HCT116 (cell line): ENCODE measurements at regions not wholly inside any gene's neighbourhood (a gene's known extent, or its start where the extent isn't known, plus 50 kb on each side); places are given as distances from the start of the nearest gene placed in this dataset.

ENCODE experiments used
- ATAC-seq: fragments of 200-7000 bp; cut with Tn5 transposase; 2 replicates; pipeline ENCODE4 v1.9.1; 2020; ENCODE audit warnings: mild to moderate bottlenecking, moderate library complexity
- BruUV-seq: library from RNA; stranded (reverse); fragments of 400-500 nt; replicated peaks from 2 replicates; lab custom pipeline; 2021; lab: Mats Ljungman, UMichigan
- CTCF ChIA-PET: fragments of 300-600 bp; sonication (Branson Sonifier 250); formaldehyde crosslinking; loops from one replicate; lab custom pipeline; 2021; ENCODE audit warnings: antibody characterized with exemption; lab: Charles Lee
- POLR2A ChIA-PET: fragments of 300-600, 350-600 bp; sonication (Branson Sonifier 250); formaldehyde crosslinking; loops from one replicate; lab custom pipeline; 2021; ENCODE audit warnings: antibody characterized with exemption; lab: Charles Lee
- RAD21 ChIA-PET, 2 experiments: fragments of 300-600 bp; sonication (Branson Sonifier 250); formaldehyde crosslinking; loops; one replicate each; lab custom pipeline; 2023; ENCODE audit warnings: low total read pairs in 2 of 2; ENCODE audit not compliant: uncharacterized antibody in 2 of 2, unreplicated experiment in 2 of 2, low non-redundant PET in 1 of 2; lab: Charles Lee
- DNase-seq: peaks from one replicate; pipeline ENCODE4 v3.0.0-alpha.2; 2010; ENCODE audit warnings: low read depth, low spot score
- H2AFZ ChIP-seq: fragments of 200-600 bp; shearing (Covaris generic), sonication (generic); 2 replicates; pipeline ENCODE4 v1.6.1; 2017; ENCODE audit warnings: low read depth, mixed run types, mixed read lengths, antibody characterized with exemption, low read length; ENCODE audit not compliant: poor library complexity, severe bottlenecking
- H3K27ac ChIP-seq: 2 replicates; pipeline ENCODE4 v1.5.1; 2012; ENCODE audit warnings: low read depth, low read length
- H3K27me3 ChIP-seq: fragments of 200-600 bp; sonication (generic); 2 replicates; pipeline ENCODE4 v1.6.1; 2016; ENCODE audit warnings: mixed run types, low read length, mixed read lengths; ENCODE audit not compliant: insufficient read depth
- H3K36me3 ChIP-seq, 2 experiments: fragments of 200-500 bp in 1 of 2; fragments of 200-600 bp in 1 of 2; sonication (Bioruptor generic) in 1 of 2; sonication (generic) in 1 of 2; 2 replicates each; pipeline versions ENCODE4 v1.5.1 to v1.6.1; 2014 to 2016; ENCODE audit warnings: low read length in 2 of 2, inconsistent platforms in 1 of 2, mixed read lengths in 1 of 2, mixed run types in 1 of 2; ENCODE audit not compliant: insufficient read depth in 2 of 2, control insufficient read depth in 1 of 2
- H3K4me1 ChIP-seq, 2 experiments: fragments of 200-600 bp in 1 of 2; sonication (generic) in 1 of 2; 2 replicates each; pipeline versions ENCODE4 v1.5.1 to v1.6.1; 2012 to 2017; ENCODE audit warnings: low read length in 2 of 2, inconsistent platforms in 1 of 2, mild to moderate bottlenecking in 1 of 2, mixed read lengths in 1 of 2, mixed run types in 1 of 2, moderate library complexity in 1 of 2; ENCODE audit not compliant: insufficient read depth in 2 of 2, control insufficient read depth in 1 of 2
- H3K4me2 ChIP-seq: fragments of 200-600 bp; sonication (generic); 2 replicates; pipeline ENCODE4 v1.6.1; 2017; ENCODE audit warnings: mixed run types, low read length, mixed read lengths
- H3K4me3 ChIP-seq, 2 experiments: fragments of 200-600 bp in 1 of 2; sonication (generic) in 1 of 2; replicated peaks in 1 of 2; 2 replicates each; pipeline ENCODE4 v1.5.1; 2011 to 2016; ENCODE audit warnings: low read length in 2 of 2, control low read depth in 1 of 2, low read depth in 1 of 2, mild to moderate bottlenecking in 1 of 2, mixed read lengths in 1 of 2, mixed run types in 1 of 2
- H3K79me2 ChIP-seq: fragments of 200-600 bp; sonication (generic); 2 replicates; pipeline ENCODE4 v1.6.1; 2017; ENCODE audit warnings: mild to moderate bottlenecking, mixed run types, low read length, moderate library complexity, mixed read lengths; ENCODE audit not compliant: insufficient read depth
- H3K9ac ChIP-seq: fragments of 200-600 bp; sonication (generic); 2 replicates; pipeline ENCODE4 v1.6.1; 2016; ENCODE audit warnings: low read length, mixed read lengths
- H3K9me2 ChIP-seq: fragments of 200-600 bp; sonication (generic), shearing (Covaris generic); 2 replicates; pipeline ENCODE4 v1.6.1; 2017; ENCODE audit warnings: mixed run types, mild to moderate bottlenecking, moderate library complexity; ENCODE audit not compliant: insufficient read depth
- H3K9me3 ChIP-seq, 2 experiments: fragments of 200-500 bp in 1 of 2; fragments of 200-600 bp in 1 of 2; sonication (Bioruptor generic) in 1 of 2; sonication (generic) in 1 of 2; 2 replicates each; pipeline ENCODE4 v1.6.1; 2014 to 2017; ENCODE audit warnings: low read length in 2 of 2, mixed read lengths in 2 of 2, inconsistent platforms in 1 of 2, low read depth in 1 of 2, mild to moderate bottlenecking in 1 of 2, mixed run types in 1 of 2, moderate library complexity in 1 of 2; ENCODE audit not compliant: control insufficient read depth in 1 of 2, insufficient read depth in 1 of 2
- H4K20me1 ChIP-seq: fragments of 200-600 bp; sonication (generic), shearing (Covaris generic); 2 replicates; pipeline ENCODE4 v1.6.1; 2017; ENCODE audit warnings: mixed run types, mild to moderate bottlenecking, moderate library complexity; ENCODE audit not compliant: insufficient read depth
- CEBPB ChIP-seq: IDR thresholded peaks from 2 replicates; pipeline ENCODE4 v1.6.1; 2012; ENCODE audit warnings: low read depth
- FOSL1 ChIP-seq: IDR thresholded peaks from 2 replicates; pipeline ENCODE4 v1.6.1; 2012; ENCODE audit warnings: low read depth
- JUND ChIP-seq: IDR thresholded peaks from 2 replicates; pipeline ENCODE4 v1.6.1; 2012
- TCF7L2 ChIP-seq: IDR thresholded peaks from 2 replicates; pipeline ENCODE4 v1.7.0; 2011; ENCODE audit warnings: borderline replicate concordance, inconsistent platforms; ENCODE audit not compliant: insufficient read depth, insufficient read length; ENCODE audit errors: extremely low read depth
- ZNF274 ChIP-seq: fragments of 200-500 bp; sonication (Bioruptor generic); IDR thresholded peaks from 2 replicates; pipeline ENCODE4 v1.6.1; 2014; ENCODE audit warnings: mild to moderate bottlenecking, low read depth, low read length, inconsistent platforms
- intact Hi-C: fragments of 100-400 bp; cut with micrococcal nuclease; formaldehyde crosslinking; loops from 2 replicates; pipeline ENCODE4 v1.10.0; 2022
- TF ChIP-seq, protein P1 (sequence below): IDR thresholded peaks from 2 replicates; pipeline ENCODE4 v1.6.1; 2012

DNA sequence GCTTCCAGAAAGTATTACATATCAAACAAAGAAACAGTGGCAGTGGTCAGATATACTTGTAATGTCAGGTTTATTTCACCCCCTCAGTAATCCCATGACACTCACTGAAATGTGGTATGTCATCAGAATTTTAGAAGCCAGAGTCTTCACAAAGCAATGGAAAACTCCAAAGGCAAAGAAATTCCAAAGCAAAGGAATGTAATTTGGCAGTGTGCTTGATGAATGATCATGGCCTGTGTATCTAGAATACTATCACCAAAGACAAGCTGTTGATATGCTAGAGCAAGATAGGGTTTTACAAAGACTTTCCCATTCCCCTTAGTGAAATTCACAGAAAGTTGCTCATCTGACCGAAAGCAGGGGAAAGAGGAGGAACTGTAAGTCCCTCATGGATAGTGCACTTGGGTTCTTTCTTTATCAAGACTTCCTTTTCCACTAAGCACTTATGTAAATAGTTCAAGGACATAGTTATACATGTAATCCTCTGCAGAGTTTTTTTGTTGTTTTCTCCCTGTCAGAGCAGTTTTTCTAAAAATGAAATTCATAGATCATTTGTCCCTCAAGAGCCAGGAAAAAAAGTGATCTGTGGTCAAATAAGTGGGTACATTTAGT, 243.4 kb downstream of the NHLRC3 start:
- no peak overlapping the region for H2AFZ ChIP-seq
- ChIA-PET CTCF (no interaction called here), RAD21 (no interaction called here), POLR2A (no interaction called here)
- H3K9ac ChIP-seq: no peak overlapping the region
- H3K36me3 ChIP-seq: no peaks in the 10 kb centered on the region
- no peaks in the 10 kb centered on the region for H3K4me1 ChIP-seq
- H3K4me2 ChIP-seq: no peak overlapping the region
- H3K9me3 ChIP-seq: no peaks in the 10 kb centered on the region
- H3K4me3 ChIP-seq: no peak overlapping the region
- H3K27me3 ChIP-seq: peaks cover 12% of the 10 kb centered on the region; the same call in 1 of the 2 replicates
- no peak overlapping the region for H3K27ac ChIP-seq
- ATAC-seq: no peak
- H4K20me1 ChIP-seq: no peaks in the 10 kb centered on the region
- H3K9me2 ChIP-seq: no peaks in the 10 kb centered on the region
- TF ChIP-seq CEBPB (no peak), JUND (no peak), FOSL1 (no peak)
- TF ChIP-seq, protein P1, sequence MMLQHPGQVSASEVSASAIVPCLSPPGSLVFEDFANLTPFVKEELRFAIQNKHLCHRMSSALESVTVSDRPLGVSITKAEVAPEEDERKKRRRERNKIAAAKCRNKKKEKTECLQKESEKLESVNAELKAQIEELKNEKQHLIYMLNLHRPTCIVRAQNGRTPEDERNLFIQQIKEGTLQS: no peak
- H3K79me2 ChIP-seq: no peaks in the 10 kb centered on the region
- BruUV-seq: no TSS peak
- intact Hi-C loops: no loop called here
- no peak for DNase-seq

DNA sequence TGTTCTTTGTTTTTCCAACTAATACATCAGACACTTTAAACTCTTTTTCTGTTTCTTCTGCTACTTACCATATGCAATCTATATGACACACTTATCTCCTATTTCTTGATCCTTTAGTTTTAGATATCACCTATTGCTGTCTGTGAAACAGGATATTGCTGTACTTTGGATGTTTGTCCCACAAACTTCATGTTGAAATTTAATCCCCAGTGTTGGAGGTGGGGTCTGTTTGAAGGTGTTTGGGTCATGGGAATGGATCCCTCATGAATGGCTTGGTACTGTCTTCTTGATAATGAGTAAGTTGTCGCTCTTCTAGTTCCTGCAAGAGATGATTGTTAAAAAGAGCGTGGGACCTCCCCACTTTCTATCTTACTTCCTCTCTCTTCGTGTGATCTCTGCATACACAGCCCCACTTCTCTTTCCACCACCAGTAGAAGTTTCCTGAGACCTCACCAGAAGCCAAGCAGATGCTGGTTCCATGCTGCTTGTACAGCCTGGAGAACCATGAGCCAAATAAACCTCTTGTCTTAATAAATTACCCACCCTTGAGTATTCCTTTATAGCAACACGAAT, 244.2 kb downstream of the NHLRC3 start:
- 0 out of 4 replicates have a peak, but pooled peaks cover 0 to 4% of the 10 kb centered on the region in 2 experiments for H3K9me3 ChIP-seq

More for the DNA sequence above, 244.2 kb downstream of the NHLRC3 start:
- Histone ChIP-seq H4K20me1 (no peaks in the 10 kb centered on the region), H3K9me2 (no peaks in the 10 kb centered on the region), H3K4me1 (no peaks in the 10 kb centered on the region), H3K36me3 (no peaks in the 10 kb centered on the region), H3K27ac (no peak overlapping the region), H3K4me2 (no peak overlapping the region), H3K4me3 (no peak overlapping the region), H3K79me2 (no peaks in the 10 kb centered on the region), H3K27me3 (peaks cover 12% of the 10 kb centered on the region; the same call in 1 of the 2 replicates), H2AFZ (no peak overlapping the region), H3K9ac (no peak overlapping the region)
- intact Hi-C loops: no loop called here
- TF ChIP-seq CEBPB (no peak), ZNF274 (no peak), TCF7L2 (no peak)
- DNase-seq: no peak
- ChIA-PET RAD21 (no interaction called here), CTCF (no interaction called here), POLR2A (no interaction called here)
- BruUV-seq: no TSS peak
- no peak for ATAC-seq
